ENCODE measurements at regions not wholly inside any gene's neighbourhood (a gene's known extent, or its start where the extent isn't known, plus 50 kb on each side); places are given as distances from the start of the nearest gene placed in this dataset.
"Not testable (repeated sequence)": the region's sequence is repeated elsewhere in the genome, so short reads cannot be mapped to it uniquely, and the experiment has no call there.

DNA sequence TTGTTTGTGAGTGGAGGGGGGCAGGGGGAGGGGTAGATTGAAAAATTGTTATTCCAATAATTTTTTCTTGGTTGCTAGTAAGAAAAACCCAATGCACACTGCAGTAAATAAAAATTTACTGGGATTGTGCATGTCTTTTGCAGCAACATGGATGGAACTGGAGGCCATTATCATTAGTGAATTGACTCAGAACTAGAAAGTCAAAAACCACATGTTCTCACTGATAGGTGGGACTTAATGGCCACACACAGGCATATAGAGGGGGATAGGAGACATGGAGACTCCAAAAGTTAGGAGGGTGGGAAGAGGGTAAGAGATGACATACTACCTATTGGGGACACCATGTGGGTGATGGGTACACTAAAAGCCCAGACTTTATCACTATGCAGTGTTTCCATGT, 67.2 kb downstream of the BUB3 start:
- no peaks in the 10 kb centered on the region for H3K4me1 ChIP-seq (ENCODE audit: insufficient read depth)
- TF ChIP-seq EZH2 (IDR thresholded peaks at IDR 0.05; ENCODE audit: insufficient read depth, poor library complexity, severe bottlenecking), result no peak
- no peak for TF ChIP-seq EZH2phosphoT487 (IDR thresholded peaks at IDR 0.05; ENCODE audit: insufficient read depth, low read depth)
- no peaks in the 10 kb centered on the region for H3F3A ChIP-seq (ENCODE audit: insufficient read depth)
- no peak for DNase-seq
- H4K20me1 ChIP-seq (ENCODE audit: insufficient read depth), result no peaks in the 10 kb centered on the region
- no peaks in the 10 kb centered on the region for H3K79me2 ChIP-seq (ENCODE audit: insufficient read depth)
- H3K27me3 ChIP-seq (replicated peaks; ENCODE audit: insufficient read depth), result no peaks in the 10 kb centered on the region
- no peak overlapping the region for H3K4me3 ChIP-seq
- no peak overlapping the region for H3K4me2 ChIP-seq (ENCODE audit: unreplicated experiment)
- no peaks in the 10 kb centered on the region for H3K9me2 ChIP-seq (ENCODE audit: insufficient read depth)
- no peak overlapping the region for H2AFZ ChIP-seq
- no peak overlapping the region for H3K9ac ChIP-seq
- H3K36me3 ChIP-seq (ENCODE audit: low read depth), result no peaks in the 10 kb centered on the region
- H3K9me3 ChIP-seq (ENCODE audit: low read depth), result no peaks in the 10 kb centered on the region
- H3K27ac ChIP-seq, result no peak overlapping the region
- in situ Hi-C loops (cut with MboI), result no loop called here

DNA sequence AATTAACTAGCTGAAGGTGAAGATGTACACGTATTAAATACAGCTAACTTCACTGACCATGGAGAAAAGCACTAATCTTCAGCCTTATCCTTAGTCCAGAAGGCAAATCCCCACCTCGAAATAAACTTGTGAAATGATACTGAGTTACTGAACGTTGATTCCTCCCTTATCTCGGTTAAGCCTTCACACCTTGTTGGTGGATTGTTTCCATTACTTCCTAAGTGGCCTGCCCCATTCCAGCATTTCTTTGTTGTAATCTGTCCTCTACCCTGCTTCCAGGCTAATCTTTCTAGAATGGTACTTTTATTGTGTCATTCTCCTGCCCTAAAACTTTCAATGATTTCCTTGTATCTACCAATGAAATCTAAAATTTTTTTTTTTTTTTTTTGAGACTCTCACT, 68.6 kb downstream of the BUB3 start:
- Histone ChIP-seq H3K27me3 (replicated peaks; ENCODE audit: insufficient read depth) (no peaks in the 10 kb centered on the region), H3K9me2 (ENCODE audit: insufficient read depth) (no peaks in the 10 kb centered on the region), H3K27ac (no peak overlapping the region), H3K36me3 (ENCODE audit: low read depth) (no peaks in the 10 kb centered on the region), H3K4me1 (ENCODE audit: insufficient read depth) (no peaks in the 10 kb centered on the region), H3K9ac (no peak overlapping the region), H3K4me2 (ENCODE audit: unreplicated experiment) (no peak overlapping the region), H3F3A (ENCODE audit: insufficient read depth) (no peaks in the 10 kb centered on the region), H3K9me3 (ENCODE audit: low read depth) (no peaks in the 10 kb centered on the region), H4K20me1 (ENCODE audit: insufficient read depth) (no peaks in the 10 kb centered on the region), H3K79me2 (ENCODE audit: insufficient read depth) (no peaks in the 10 kb centered on the region), H3K4me3 (no peak overlapping the region), H2AFZ (no peak overlapping the region)
- in situ Hi-C loops (cut with MboI), result no loop called here
- 84 to 89% methylated on average over 4 of the region's 4 CpGs for WGBS, 2 experiments (ENCODE audit: low coverage in 1 of 2, low lambda C conversion rate in 2 of 2, missing lambda C conversion rate in 2 of 2)
- DNase-seq, result no peak
- TF ChIP-seq EZH2phosphoT487 (IDR thresholded peaks at IDR 0.05; ENCODE audit: insufficient read depth, low read depth), result no peak
- TF ChIP-seq EZH2 (IDR thresholded peaks at IDR 0.05; ENCODE audit: insufficient read depth, poor library complexity, severe bottlenecking), result no peak

DNA sequence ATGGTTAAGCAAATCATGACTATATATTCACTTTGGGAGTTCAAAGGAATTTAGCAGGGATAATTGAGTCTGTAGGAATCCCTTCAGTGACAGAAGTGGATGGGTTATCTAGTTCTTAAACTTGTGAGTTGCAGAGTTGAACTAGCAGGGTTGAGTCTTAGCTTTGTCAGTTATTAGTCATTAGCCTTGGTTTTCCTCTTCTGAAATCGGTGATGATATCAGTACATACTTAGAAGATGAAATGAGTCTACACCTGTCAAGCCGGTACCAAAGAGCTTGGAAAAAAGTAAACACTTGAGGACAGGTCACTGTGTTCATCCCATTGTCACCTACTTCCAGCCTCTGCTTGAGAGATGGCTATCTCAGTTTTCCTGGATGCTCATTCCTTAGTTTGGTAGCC, 73.5 kb downstream of the BUB3 start:
- H3K4me3 ChIP-seq, result no peak overlapping the region
- H3K27me3 ChIP-seq (replicated peaks; ENCODE audit: insufficient read depth), result no peaks in the 10 kb centered on the region
- H3K9ac ChIP-seq, result no peak overlapping the region
- H3K79me2 ChIP-seq (ENCODE audit: insufficient read depth), result no peaks in the 10 kb centered on the region
- no peaks in the 10 kb centered on the region for H3K36me3 ChIP-seq (ENCODE audit: low read depth)
- H3K4me1 ChIP-seq (ENCODE audit: insufficient read depth), result no peaks in the 10 kb centered on the region
- H3K27ac ChIP-seq, result no peak overlapping the region
- TF ChIP-seq EZH2phosphoT487 (IDR thresholded peaks at IDR 0.05; ENCODE audit: insufficient read depth, low read depth), result no peak
- no peaks in the 10 kb centered on the region for H3K9me2 ChIP-seq (ENCODE audit: insufficient read depth)
- H3K4me2 ChIP-seq (ENCODE audit: unreplicated experiment), result no peak overlapping the region
- 59 to 60% methylated on average over 2 of the region's 2 CpGs for WGBS, 2 experiments (ENCODE audit: low coverage in 1 of 2, low lambda C conversion rate in 2 of 2, missing lambda C conversion rate in 2 of 2)
- H3F3A ChIP-seq (ENCODE audit: insufficient read depth), result no peaks in the 10 kb centered on the region
- no peaks in the 10 kb centered on the region for H4K20me1 ChIP-seq (ENCODE audit: insufficient read depth)
- no peak overlapping the region for H2AFZ ChIP-seq
- H3K9me3 ChIP-seq (ENCODE audit: low read depth), result no peaks in the 10 kb centered on the region
- DNase-seq, result no peak
- in situ Hi-C loops (cut with MboI), result no loop called here

DNA sequence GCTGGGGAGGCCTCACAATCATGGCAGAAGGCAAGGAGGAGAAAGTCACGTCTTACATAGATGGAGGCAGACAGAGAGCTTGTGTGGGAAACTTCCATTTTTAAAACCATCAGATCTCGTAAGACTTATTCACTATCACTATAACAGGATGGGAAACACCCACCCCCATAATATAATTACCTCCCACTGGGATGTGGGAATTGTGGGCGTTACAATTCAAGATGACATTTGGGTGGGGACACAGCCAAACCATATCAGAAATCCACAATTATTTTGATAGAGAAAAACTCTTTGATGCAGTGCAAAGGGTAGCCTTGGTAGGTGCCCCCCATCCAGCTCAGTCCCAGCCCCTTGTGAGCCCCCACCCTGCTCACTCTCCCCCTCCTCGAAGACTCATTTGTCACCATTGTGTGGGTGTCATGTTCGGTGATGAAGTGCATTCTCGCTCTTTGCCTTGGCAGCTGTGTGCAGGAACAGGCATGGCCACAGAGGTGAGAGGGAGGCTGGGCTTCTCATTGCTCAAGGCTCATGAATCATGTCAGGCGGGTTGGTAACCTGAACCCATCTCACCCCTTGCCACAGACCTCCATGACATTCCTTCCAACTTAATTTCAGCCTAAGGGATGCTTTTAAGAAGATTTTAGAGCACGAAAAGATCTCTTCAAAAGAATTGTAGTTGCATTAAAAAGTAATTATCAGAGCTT, 75.9 kb downstream of the BUB3 start:
- no peaks in the 10 kb centered on the region for H3F3A ChIP-seq (ENCODE audit: insufficient read depth)
- no peak for DNase-seq
- no peaks in the 10 kb centered on the region for H3K4me1 ChIP-seq (ENCODE audit: insufficient read depth)
- no peak overlapping the region for H3K27ac ChIP-seq
- TF ChIP-seq EZH2phosphoT487 (IDR thresholded peaks at IDR 0.05; ENCODE audit: insufficient read depth, low read depth), result no peak
- no peak for TF ChIP-seq EZH2 (IDR thresholded peaks at IDR 0.05; ENCODE audit: insufficient read depth, poor library complexity, severe bottlenecking)
- 57 to 61% methylated on average over 8 of the region's 8 CpGs for WGBS, 2 experiments (ENCODE audit: low coverage in 1 of 2, low lambda C conversion rate in 2 of 2, missing lambda C conversion rate in 2 of 2)
- H3K79me2 ChIP-seq (ENCODE audit: insufficient read depth), result no peaks in the 10 kb centered on the region
- H3K9me3 ChIP-seq (ENCODE audit: low read depth), result no peaks in the 10 kb centered on the region
- no peak overlapping the region for H3K4me3 ChIP-seq
- no peaks in the 10 kb centered on the region for H3K9me2 ChIP-seq (ENCODE audit: insufficient read depth)
- H4K20me1 ChIP-seq (ENCODE audit: insufficient read depth), result no peaks in the 10 kb centered on the region
- H3K27me3 ChIP-seq (replicated peaks; ENCODE audit: insufficient read depth), result no peaks in the 10 kb centered on the region
- no peak overlapping the region for H2AFZ ChIP-seq
- H3K4me2 ChIP-seq (ENCODE audit: unreplicated experiment), result no peak overlapping the region
- no peak overlapping the region for H3K9ac ChIP-seq
- in situ Hi-C loops (cut with MboI), result no loop called here
- no peaks in the 10 kb centered on the region for H3K36me3 ChIP-seq (ENCODE audit: low read depth)

DNA sequence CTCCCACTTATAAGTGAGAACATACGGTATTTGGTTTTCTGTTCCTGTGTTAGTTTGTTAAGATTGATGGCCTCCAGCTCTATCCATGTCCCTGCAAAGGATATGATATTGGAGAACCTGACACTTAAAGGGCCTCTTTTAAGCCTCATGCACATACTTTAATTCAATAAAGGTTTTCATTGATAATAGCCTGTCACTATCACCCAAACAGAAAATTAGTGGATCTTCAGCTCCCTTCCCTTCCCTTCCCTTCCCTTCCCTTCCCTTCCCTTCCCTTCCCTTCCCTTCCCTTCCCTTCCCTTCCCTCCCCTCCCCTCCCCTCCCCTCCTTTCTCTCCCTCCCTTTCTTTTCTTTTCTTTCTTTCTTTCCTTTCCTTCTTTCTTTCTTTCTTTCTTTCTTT, 78.7 kb downstream of the BUB3 start:
- H4K20me1 ChIP-seq (ENCODE audit: insufficient read depth); H3K9ac ChIP-seq; H3K9me2 ChIP-seq (ENCODE audit: insufficient read depth); H3K27me3 ChIP-seq (replicated peaks; ENCODE audit: insufficient read depth); H2AFZ ChIP-seq; H3F3A ChIP-seq (ENCODE audit: insufficient read depth); DNase-seq; in situ Hi-C loops (cut with MboI); H3K4me2 ChIP-seq (ENCODE audit: unreplicated experiment); H3K36me3 ChIP-seq (ENCODE audit: low read depth); H3K79me2 ChIP-seq (ENCODE audit: insufficient read depth); H3K4me3 ChIP-seq; H3K4me1 ChIP-seq (ENCODE audit: insufficient read depth); H3K27ac ChIP-seq; H3K9me3 ChIP-seq (ENCODE audit: low read depth): not testable (repeated sequence)
- 80 to 89% methylated on average over 1 of the region's 1 CpG for WGBS, 2 experiments (ENCODE audit: low coverage in 1 of 2, low lambda C conversion rate in 2 of 2, missing lambda C conversion rate in 2 of 2)

DNA sequence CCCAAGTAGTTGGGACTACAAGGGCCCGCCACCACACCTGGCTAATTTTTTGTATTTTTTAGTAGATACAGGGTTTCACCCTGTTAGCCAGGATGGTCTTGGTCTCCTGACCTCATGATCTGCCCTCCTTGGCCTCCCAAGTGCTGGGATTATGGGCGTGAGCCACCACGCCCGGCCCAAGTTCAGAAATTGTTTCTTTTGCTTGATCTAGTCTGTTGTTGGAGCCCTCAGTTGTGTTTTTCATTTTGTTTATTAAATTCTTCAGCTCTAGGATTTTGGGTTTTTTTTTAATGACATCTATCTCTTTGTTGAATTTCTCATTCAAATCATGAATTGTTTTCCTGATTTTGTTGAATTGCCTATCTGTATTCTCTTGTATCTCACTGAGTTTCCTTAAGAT, 80.8 kb downstream of the BUB3 start:
- H3K9ac ChIP-seq; H3K4me2 ChIP-seq (ENCODE audit: unreplicated experiment); H3F3A ChIP-seq (ENCODE audit: insufficient read depth); H3K27ac ChIP-seq; in situ Hi-C loops (cut with MboI); DNase-seq; H3K4me1 ChIP-seq (ENCODE audit: insufficient read depth); H3K27me3 ChIP-seq (replicated peaks; ENCODE audit: insufficient read depth); H3K36me3 ChIP-seq (ENCODE audit: low read depth); H2AFZ ChIP-seq; H3K79me2 ChIP-seq (ENCODE audit: insufficient read depth); H4K20me1 ChIP-seq (ENCODE audit: insufficient read depth); H3K9me3 ChIP-seq (ENCODE audit: low read depth); H3K9me2 ChIP-seq (ENCODE audit: insufficient read depth); H3K4me3 ChIP-seq: not testable (repeated sequence)
- 82 to 90% methylated on average over 4 of the region's 4 CpGs for WGBS, 2 experiments (ENCODE audit: low coverage in 1 of 2, low lambda C conversion rate in 2 of 2, missing lambda C conversion rate in 2 of 2)

Measured in GM23248 (cell line).